Progenitor cell of endocrine pancreas (in vitro differentiated cells): ENCODE measurements at regions not wholly inside any gene's neighbourhood (a gene's known extent, or its start where the extent isn't known, plus 50 kb on each side); places are given as distances from the start of the nearest gene placed in this dataset.

Experiments
- DNase-seq: peaks from one replicate; pipeline ENCODE4 v3.0.0; 2021; ENCODE audit warnings: low spot score; ENCODE audit not compliant: unreplicated experiment
- H3K27ac Mint-ChIP-seq: 2 replicates; pipeline ENCODE4 v1.8.0; 2021; ENCODE audit warnings: mild to moderate bottlenecking, moderate library complexity, mixed read lengths
- H3K27me3 Mint-ChIP-seq: 2 replicates; pipeline ENCODE4 v1.8.0; 2021; ENCODE audit warnings: mixed read lengths
- H3K36me3 Mint-ChIP-seq: 2 replicates; pipeline ENCODE4 v1.8.0; 2022; ENCODE audit warnings: mixed read lengths; ENCODE audit not compliant: insufficient read depth
- H3K4me1 Mint-ChIP-seq: 2 replicates; pipeline ENCODE4 v1.8.0; 2021; ENCODE audit warnings: low read depth, mixed read lengths
- H3K4me3 Mint-ChIP-seq: 2 replicates; pipeline ENCODE4 v1.8.0; 2021; ENCODE audit warnings: low read depth, mild to moderate bottlenecking, moderate library complexity, mixed read lengths
- H3K9me3 Mint-ChIP-seq: 2 replicates; pipeline ENCODE4 v1.8.0; 2021; ENCODE audit warnings: low read depth, mixed read lengths
- CTCF ChIP-seq: fragments of 200-600 bp; sonication (generic); IDR thresholded peaks from one replicate; pipeline ENCODE4 v1.5.0; 2021; ENCODE audit warnings: antibody characterized with exemption, mild to moderate bottlenecking; ENCODE audit not compliant: unreplicated experiment

- DNase-seq = no peak
- Mint-ChIP-seq H3K36me3 (no peaks in the 10 kb centered on the region), H3K9me3 (no peaks in the 10 kb centered on the region), H3K27me3 (peaks cover 50% of the 10 kb centered on the region), H3K4me3 (no peak overlapping the region), H3K4me1 (peaks cover 27% of the 10 kb centered on the region), H3K27ac (no peak overlapping the region)
- no peak for TF ChIP-seq CTCF
These were observed 218.7 kb upstream of the FGGY start for GRCh38 chr1:59078070-59078800.

GRCh38 chr1:59078866-59079265 lies 218.0 kb upstream of the FGGY start:
- H3K9me3 Mint-ChIP-seq = no peaks in the 10 kb centered on the region
- peaks cover 27% of the 10 kb centered on the region for H3K4me1 Mint-ChIP-seq
- TF ChIP-seq CTCF = no peak
- no peaks in the 10 kb centered on the region for H3K36me3 Mint-ChIP-seq
- H3K27ac Mint-ChIP-seq = no peak overlapping the region
- peaks cover 47% of the 10 kb centered on the region for H3K27me3 Mint-ChIP-seq
- no peak overlapping the region for H3K4me3 Mint-ChIP-seq
- DNase-seq = no peak

DNA sequence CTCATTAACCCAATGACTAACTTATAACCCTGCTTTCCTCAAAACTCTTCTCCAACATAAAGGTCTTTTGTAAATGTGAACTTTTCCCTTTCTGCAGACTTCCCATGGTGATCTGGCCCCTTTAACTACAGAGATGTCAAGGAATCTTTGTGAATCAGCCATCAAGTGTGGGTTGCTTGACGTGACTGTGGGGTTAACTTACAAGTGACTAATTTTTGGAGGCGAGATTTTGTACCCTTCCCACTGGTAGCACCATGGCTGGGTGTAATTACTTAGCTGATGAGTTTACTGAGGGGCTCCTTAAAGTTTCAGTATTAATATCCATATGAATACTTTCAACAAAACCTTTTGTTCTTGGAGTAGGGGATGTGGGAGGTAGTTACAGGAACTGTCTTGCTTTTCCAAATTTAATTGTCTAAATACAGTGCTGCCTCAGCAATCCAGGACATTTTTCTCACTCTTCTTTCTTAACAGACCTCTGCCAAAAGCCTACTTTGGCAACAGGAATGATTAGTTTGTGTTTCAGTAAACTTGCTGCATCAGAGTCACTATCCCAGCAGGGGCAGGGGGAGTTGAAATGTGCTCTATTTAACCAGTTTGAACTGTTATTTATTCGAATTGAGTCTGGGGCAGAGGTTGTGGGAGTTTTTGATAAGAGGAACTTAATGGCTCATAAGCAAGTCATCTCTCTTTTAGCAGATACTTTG lies 217.3 kb upstream of the FGGY start:
- DNase-seq = no peak
- Mint-ChIP-seq H3K9me3 (no peaks in the 10 kb centered on the region), H3K27me3 (peaks cover 50% of the 10 kb centered on the region), H3K4me1 (peaks cover 29% of the 10 kb centered on the region), H3K27ac (no peak overlapping the region), H3K4me3 (no peak overlapping the region), H3K36me3 (no peaks in the 10 kb centered on the region)
- TF ChIP-seq CTCF = no peak

DNA sequence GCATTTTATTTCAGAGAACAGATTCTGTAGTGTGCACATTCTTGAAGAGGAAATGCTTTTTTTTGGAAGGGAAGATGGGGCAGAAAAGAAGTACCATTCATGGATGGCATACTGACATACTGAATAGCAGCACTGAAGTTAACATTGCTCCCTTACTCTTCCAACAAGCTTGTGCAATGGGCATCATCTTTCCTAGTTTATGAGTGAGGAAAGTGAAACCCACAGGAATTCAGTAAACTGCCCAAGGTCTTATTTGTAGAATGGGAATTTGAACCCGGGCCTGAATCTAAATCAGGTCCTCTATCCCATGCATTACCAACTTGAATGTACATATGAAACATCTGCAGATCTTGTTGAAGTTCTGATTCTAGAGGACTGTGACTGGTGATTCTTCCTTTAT lies 215.7 kb upstream of the FGGY start:
- Mint-ChIP-seq H3K27me3 (peaks cover 45% of the 10 kb centered on the region), H3K9me3 (no peaks in the 10 kb centered on the region), H3K4me1 (peaks cover 29% of the 10 kb centered on the region), H3K27ac (no peak overlapping the region), H3K4me3 (no peak overlapping the region), H3K36me3 (no peaks in the 10 kb centered on the region)
- no peak for TF ChIP-seq CTCF
- no peak for DNase-seq

- TF ChIP-seq CTCF = no peak
- H3K27me3 Mint-ChIP-seq = peaks cover 44% of the 10 kb centered on the region
- DNase-seq = no peak
- H3K36me3 Mint-ChIP-seq = no peaks in the 10 kb centered on the region
- no peak overlapping the region for H3K4me3 Mint-ChIP-seq
- H3K9me3 Mint-ChIP-seq = no peaks in the 10 kb centered on the region
- peaks cover 29% of the 10 kb centered on the region for H3K4me1 Mint-ChIP-seq
- H3K27ac Mint-ChIP-seq = no peak overlapping the region
These were observed 215.1 kb upstream of the FGGY start for GRCh38 chr1:59081795-59082194.
